Erythroblast (primary cell): ENCODE measurements at regions not wholly inside any gene's neighbourhood (a gene's known extent, or its start where the extent isn't known, plus 50 kb on each side); places are given as distances from the start of the nearest gene placed in this dataset.

Source experiments
- GATA1 ChIP-seq: IDR thresholded peaks from 2 replicates; pipeline ENCODE4 v1.6.1; 2011; ENCODE audit warnings: low read depth, mild to moderate bottlenecking, control low read depth, low read length, moderate library complexity
- POLR2A ChIP-seq: IDR thresholded peaks from 2 replicates; pipeline ENCODE4 v1.6.1; 2011; ENCODE audit warnings: mild to moderate bottlenecking, low read length

GRCh38 chr5:52148679-52149078 lies 639.0 kb upstream of the ITGA1 start:
- TF ChIP-seq POLR2A (no peak), GATA1 (no peak)
